GM03348 (cell line): ENCODE measurements at regions not wholly inside any gene's neighbourhood (a gene's known extent, or its start where the extent isn't known, plus 50 kb on each side); places are given as distances from the start of the nearest gene placed in this dataset.
"Not testable (repeated sequence)": the region's sequence is repeated elsewhere in the genome, so short reads cannot be mapped to it uniquely, and the experiment has no call there.

Experiments used
- DNase-seq: peaks from one replicate; pipeline ENCODE4 v3.0.0; 2012; ENCODE audit warnings: low spot score

DNA sequence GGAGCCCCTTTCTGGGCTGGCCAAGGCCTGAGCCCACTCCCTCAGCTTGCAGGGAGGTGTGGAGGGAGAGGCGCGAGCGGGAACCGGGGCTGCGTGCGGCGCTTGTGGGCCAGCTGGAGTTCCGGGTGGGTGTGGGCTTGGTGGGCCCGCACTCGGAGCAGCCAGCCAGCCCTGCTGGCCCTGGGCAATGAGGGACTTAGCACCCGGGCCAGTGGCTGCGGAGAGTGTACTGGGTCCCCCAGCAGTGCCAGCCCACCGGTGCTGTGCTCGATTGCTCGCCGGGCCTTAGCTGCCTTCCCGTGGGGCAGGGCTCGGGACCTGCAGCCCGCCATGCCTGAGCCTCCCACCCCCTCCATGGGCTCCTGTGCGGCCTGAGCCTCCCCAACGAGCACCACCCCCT lies 123.8 kb upstream of the SEMA3C start:
- DNase-seq: not testable (repeated sequence)

GRCh38 chr7:81040496-81040895 lies 121.6 kb upstream of the SEMA3C start:
- no peak for DNase-seq

- DNase-seq: no peak
Observed at GRCh38 chr7:81036871-81037270, 118.0 kb upstream of the SEMA3C start.

DNA sequence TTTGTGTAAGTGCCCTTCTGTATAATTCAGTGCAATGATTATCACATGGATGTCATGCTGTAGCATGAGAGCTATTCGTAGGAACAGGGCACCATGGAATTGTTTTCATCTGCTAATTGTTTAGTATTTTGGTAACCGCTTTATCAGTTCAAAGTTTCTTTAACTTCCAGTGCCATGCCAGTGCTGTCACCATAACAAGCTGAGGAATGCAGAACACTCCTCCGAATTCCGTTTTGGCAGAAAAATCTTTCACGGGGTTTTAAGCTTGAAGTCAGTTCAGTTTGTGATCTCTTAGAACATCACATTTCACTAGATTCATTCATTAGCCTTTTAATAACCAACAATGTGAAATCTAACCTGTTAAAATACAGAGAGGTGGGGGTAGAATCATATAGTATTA lies 117.2 kb upstream of the SEMA3C start:
- peak; percentile 24 for DNase-seq

GRCh38 chr7:81031996-81032395 lies 113.1 kb upstream of the SEMA3C start:
- DNase-seq: no peak

DNA sequence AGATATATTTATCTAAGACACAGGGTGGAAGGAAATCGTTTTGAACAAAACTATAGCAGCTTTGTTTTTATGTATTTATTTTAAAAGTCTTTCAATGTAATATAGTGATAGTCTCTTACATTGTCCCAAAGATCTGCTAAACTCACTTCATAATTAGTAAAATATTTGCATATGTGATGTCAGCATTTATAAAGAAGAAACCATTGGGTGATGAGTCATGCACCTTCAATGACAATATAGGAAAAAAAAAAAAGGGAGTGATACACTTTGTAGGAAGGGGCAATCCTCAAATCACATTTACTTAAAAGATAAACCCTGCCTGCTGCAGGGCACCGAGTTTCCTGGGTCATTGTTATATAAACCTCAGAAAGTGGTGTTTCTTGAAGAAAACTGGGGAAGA lies 112.4 kb upstream of the SEMA3C start:
- DNase-seq: no peak

- no peak for DNase-seq
Observed at GRCh38 chr7:81030472-81030871, 111.6 kb upstream of the SEMA3C start.

- DNase-seq: no peak
Observed at GRCh38 chr7:81029511-81029910, 110.7 kb upstream of the SEMA3C start.

GRCh38 chr7:81025360-81025759 lies 106.5 kb upstream of the SEMA3C start:
- no peak for DNase-seq

- no peak for DNase-seq
Observed at GRCh38 chr7:81014908-81015307, 96.1 kb upstream of the SEMA3C start.

DNA sequence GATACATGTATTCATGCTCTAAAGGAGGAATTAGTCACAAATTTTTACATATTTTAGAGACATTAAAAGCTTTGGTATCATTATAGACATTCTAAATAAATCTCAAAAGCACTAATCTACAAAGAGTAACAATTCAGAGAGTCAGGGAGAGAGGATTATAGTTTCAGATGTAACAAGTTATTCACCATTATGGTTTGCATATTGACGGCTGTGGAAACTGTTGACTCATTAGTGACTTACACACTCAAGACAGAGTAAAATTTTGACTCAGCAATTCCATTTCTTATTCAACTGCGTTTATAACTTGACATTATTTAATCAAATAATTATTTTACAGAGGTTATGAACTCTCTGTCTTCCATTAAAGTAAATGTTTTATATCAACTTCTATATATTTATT lies 95.4 kb upstream of the SEMA3C start:
- peak; percentile 23 for DNase-seq

DNA sequence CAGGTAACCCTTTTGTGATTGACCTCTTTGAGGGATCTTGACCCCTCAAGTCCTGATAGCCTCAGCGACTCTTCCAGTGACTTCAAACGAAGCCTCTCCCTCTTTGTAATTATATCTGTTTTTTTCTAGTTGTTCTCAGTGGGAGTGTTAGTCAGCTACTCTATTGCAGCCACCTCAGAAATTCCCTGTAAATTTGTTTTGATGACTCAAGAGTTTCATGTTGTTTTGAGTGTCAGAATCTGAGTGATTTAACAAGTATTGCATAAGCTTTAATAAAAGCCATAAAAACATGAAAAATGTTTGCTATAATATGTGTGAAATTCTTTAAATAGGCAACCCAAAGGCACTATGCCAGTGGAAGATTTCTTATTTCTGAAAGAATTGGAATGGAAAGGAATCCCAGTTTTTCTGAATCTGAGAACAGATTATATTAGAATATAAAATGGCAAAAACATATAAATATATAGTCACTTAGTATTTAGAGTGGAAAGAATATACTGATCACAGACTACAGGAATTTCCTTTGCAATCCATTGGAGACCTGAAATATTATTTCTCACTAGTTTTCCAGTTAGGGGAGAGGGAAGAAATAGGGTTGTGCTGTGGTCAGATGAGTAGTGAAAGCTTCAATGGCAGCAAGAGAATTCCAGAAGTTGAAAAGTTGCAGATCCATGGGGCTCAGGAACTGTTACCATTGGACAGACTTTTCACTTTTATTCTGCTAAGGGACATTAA lies 94.4 kb upstream of the SEMA3C start:
- DNase-seq: peak; percentile 68

DNA sequence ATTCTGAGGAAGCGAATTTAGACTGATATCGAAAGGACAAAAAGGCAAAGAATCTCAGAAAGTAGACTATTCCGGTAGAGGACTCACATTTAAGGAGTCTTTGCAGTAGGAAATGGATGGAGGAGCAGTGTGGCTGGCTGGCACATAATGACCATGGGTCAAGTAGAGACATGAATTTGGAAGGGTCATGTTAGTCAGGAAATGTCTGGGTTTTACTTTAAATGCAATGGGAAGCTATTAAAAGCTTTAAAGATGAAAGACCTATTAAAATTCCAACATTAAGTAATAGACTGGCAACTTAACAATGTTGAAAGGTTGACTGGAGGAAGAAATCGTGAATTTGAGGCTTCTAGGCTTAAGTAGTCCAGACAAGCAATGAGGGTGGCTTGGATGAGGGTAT lies 90.0 kb upstream of the SEMA3C start:
- DNase-seq: no peak

DNA sequence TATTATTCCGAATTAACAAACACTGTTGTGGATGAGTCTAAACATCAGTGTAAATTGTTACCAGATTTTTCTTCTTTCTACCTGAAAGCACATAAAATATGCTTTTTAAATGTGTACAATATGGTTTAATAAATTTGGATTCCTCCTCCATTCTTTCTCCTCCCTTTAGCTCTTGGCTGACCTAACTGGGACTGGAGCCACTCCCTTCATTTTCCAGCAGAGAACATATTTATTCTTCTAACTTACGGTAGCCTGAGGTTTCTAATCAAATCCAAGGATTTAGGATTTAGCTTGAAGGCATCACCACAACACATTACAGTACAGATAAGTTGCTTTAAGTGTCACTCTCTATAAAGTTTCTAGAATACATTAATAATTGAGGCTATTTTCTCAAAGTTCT lies 88.2 kb upstream of the SEMA3C start:
- peak; percentile 18 for DNase-seq

DNA sequence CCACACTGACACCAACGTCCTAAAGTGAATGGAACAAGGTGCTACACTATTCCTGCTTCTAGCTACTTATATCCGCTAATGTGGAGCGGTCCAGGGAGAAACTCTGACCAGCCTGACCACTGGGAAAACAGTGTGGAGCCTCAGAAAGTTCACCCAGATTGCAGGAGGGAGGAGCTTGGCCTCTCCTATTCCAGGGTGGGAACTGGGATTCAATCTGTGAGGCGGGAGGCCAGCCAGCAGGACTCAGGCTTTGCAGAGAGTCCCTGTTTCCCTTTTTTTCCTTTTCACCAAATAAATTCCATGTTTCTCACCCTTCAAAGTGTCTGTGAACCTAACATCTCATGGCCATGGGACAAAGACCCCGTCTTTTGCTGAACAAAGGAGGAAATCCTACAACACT lies 86.4 kb upstream of the SEMA3C start:
- no peak for DNase-seq

- peak; percentile 40 for DNase-seq
Observed at GRCh38 chr7:81004098-81004497, 85.2 kb upstream of the SEMA3C start.

DNA sequence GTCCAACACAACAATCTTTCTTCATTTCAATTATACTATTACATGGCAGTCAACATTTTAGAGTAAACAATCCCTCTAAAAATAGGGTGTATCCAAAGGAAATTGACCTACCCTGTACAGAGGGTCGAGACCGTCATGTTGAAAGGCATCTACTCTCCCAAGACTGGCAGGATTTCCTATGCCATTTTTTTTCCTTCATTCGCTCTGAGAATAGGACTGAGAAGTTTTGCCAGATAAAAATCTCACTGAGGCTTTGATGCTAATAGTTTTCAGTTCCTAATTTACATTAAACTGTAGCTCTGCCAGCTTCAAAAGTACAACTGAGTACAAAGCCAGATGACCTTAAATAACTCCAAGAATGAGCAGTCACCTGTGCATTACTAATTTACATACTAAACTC lies 84.5 kb upstream of the SEMA3C start:
- no peak for DNase-seq

GRCh38 chr7:81002421-81002820 lies 83.6 kb upstream of the SEMA3C start:
- no peak for DNase-seq

DNA sequence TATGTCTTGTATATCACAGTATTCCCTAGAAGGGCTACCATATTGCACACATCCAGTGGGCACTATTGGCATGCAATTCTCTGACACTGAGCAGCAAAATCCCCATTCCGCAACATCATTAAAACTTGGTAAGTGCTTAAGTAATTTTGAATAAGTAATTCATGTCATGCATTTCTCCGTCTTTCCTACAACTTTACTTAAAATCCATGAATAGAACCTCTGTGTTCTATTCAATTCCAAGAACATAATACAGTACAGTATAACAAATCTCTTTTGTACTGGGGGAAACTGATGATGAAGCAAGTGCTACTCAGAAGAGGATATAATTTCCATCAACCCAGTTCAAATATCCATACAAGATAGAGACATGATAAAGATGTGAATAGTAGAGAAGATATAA lies 80.9 kb upstream of the SEMA3C start:
- no peak for DNase-seq

GRCh38 chr7:80999100-80999499 lies 80.2 kb upstream of the SEMA3C start:
- no peak for DNase-seq

GRCh38 chr7:80997841-80998240 lies 79.0 kb upstream of the SEMA3C start:
- no peak for DNase-seq

- DNase-seq: not testable (repeated sequence)
Observed at GRCh38 chr7:80996236-80996635, 77.4 kb upstream of the SEMA3C start.

- no peak for DNase-seq
Observed at GRCh38 chr7:80991654-80992053, 72.8 kb upstream of the SEMA3C start.

- DNase-seq: no peak
Observed at GRCh38 chr7:80984619-80985018, 65.8 kb upstream of the SEMA3C start.

DNA sequence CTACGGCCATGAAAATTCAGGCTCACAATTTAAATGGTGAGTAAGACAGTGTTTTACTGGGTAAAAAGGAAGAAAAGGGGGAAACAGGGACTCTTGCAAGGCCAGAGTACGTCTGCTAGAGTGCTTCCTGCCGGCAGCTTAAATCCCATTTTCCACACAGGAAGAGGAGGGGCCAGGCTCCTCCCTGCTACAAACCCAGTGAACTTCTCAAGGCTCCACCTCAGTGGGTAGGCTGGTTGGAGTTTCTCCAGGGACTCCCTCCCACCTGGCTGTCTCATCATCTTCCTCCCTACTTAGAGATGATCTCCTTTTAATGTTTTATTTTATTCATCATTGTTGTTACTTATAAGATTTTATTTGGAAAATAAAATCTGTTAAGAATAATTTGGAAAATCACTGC lies 62.6 kb upstream of the SEMA3C start:
- DNase-seq: no peak
